Breast epithelium (tissue), 3 donors: ENCODE measurements at regions not wholly inside any gene's neighbourhood (a gene's known extent, or its start where the extent isn't known, plus 50 kb on each side); places are given as distances from the start of the nearest gene placed in this dataset.
"Not testable (repeated sequence)": the region's sequence is repeated elsewhere in the genome, so short reads cannot be mapped to it uniquely, and the experiment has no call there.

ENCODE experiments used
- POLR2A ChIP-seq: fragments of 450-650 bp; IDR thresholded peaks from one replicate; pipeline ENCODE4 v1.6.1; 2016; ENCODE audit warnings: antibody characterized with exemption, mild to moderate bottlenecking, moderate library complexity
- POLR2AphosphoS5 ChIP-seq, 3 donors: sonication (generic); formaldehyde crosslinking; IDR thresholded peaks; one replicate each; pipeline ENCODE4 v1.6.1; 2017; ENCODE audit warnings: antibody characterized with exemption in 3 of 3
- TF ChIP-seq, protein P1 (sequence below), 3 donors: fragments of 450-650 bp; IDR thresholded peaks; one replicate each; pipeline ENCODE4 v1.5.1; 2016 to 2017; ENCODE audit warnings: antibody characterized with exemption in 3 of 3, mild to moderate bottlenecking in 3 of 3, moderate library complexity in 3 of 3

- TF ChIP-seq POLR2A; POLR2AphosphoS5 (IDR thresholded peaks at IDR 0.05): not testable (repeated sequence)
- TF ChIP-seq, protein P1, sequence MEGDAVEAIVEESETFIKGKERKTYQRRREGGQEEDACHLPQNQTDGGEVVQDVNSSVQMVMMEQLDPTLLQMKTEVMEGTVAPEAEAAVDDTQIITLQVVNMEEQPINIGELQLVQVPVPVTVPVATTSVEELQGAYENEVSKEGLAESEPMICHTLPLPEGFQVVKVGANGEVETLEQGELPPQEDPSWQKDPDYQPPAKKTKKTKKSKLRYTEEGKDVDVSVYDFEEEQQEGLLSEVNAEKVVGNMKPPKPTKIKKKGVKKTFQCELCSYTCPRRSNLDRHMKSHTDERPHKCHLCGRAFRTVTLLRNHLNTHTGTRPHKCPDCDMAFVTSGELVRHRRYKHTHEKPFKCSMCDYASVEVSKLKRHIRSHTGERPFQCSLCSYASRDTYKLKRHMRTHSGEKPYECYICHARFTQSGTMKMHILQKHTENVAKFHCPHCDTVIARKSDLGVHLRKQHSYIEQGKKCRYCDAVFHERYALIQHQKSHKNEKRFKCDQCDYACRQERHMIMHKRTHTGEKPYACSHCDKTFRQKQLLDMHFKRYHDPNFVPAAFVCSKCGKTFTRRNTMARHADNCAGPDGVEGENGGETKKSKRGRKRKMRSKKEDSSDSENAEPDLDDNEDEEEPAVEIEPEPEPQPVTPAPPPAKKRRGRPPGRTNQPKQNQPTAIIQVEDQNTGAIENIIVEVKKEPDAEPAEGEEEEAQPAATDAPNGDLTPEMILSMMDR (IDR thresholded peaks at IDR 0.05) = not testable (repeated sequence)
Observed at GRCh38 chr22:11614798-11615433, 3913.1 kb upstream of the OR11H1 start.
